Esophagus squamous epithelium (tissue), 4 donors: ENCODE measurements at regions not wholly inside any gene's neighbourhood (a gene's known extent, or its start where the extent isn't known, plus 50 kb on each side); places are given as distances from the start of the nearest gene placed in this dataset.

Experiments
- CTCF ChIP-seq, 6 experiments: fragments of 450-650 bp in 4 of 6; fragments of 200-600 bp in 2 of 6; sonication (generic) in 2 of 6; IDR thresholded peaks; one replicate each; pipeline ENCODE4 v1.5.1; 2016 to 2019; ENCODE audit warnings: antibody characterized with exemption in 6 of 6, mild to moderate bottlenecking in 4 of 6, moderate library complexity in 4 of 6
- POLR2A ChIP-seq, 4 donors: fragments of 450-650 bp; IDR thresholded peaks; one replicate each; pipeline ENCODE4 v1.6.1; 2017; ENCODE audit warnings: antibody characterized with exemption in 4 of 4, mild to moderate bottlenecking in 4 of 4, moderate library complexity in 3 of 4

GRCh38 chr12:85519163-85519562 lies 239.1 kb downstream of the ALX1 start:
- no peak for TF ChIP-seq POLR2A (IDR thresholded peaks at IDR 0.05)
- TF ChIP-seq CTCF (IDR thresholded peaks at IDR 0.05): no peak
